Neural progenitor cell (in vitro differentiated cells): ENCODE measurements at regions not wholly inside any gene's neighbourhood (a gene's known extent, or its start where the extent isn't known, plus 50 kb on each side); places are given as distances from the start of the nearest gene placed in this dataset.
"Not testable (repeated sequence)": the region's sequence is repeated elsewhere in the genome, so short reads cannot be mapped to it uniquely, and the experiment has no call there.

Source experiments
- DNase-seq: peaks from one replicate; pipeline ENCODE4 v3.0.0-alpha.2; 2016; ENCODE audit warnings: low spot score
- H2AFZ ChIP-seq: fragments of 200-600 bp; sonication (generic); replicated peaks from 2 replicates; pipeline ENCODE4 v1.6.1; 2016; ENCODE audit warnings: antibody characterized with exemption
- H3F3A ChIP-seq: fragments of 200-600 bp; sonication (generic); 2 replicates; pipeline ENCODE4 v1.6.1; 2016; ENCODE audit warnings: antibody characterized with exemption, low read depth
- H3K27ac ChIP-seq: fragments of 200-600 bp; sonication (generic); 2 replicates; pipeline ENCODE4 v1.5.1; 2016; ENCODE audit warnings: mild to moderate bottlenecking
- H3K27me3 ChIP-seq: fragments of 200-600 bp; sonication (generic); 2 replicates; pipeline ENCODE4 v1.6.1; 2016; ENCODE audit warnings: mild to moderate bottlenecking, moderate library complexity
- H3K36me3 ChIP-seq: fragments of 200-600 bp; sonication (generic); 2 replicates; pipeline ENCODE4 v1.5.1; 2016
- H3K4me1 ChIP-seq: fragments of 200-600 bp; sonication (generic); 2 replicates; pipeline ENCODE4 v1.6.1; 2016; ENCODE audit warnings: mixed run types
- H3K4me2 ChIP-seq: fragments of 200-600 bp; sonication (generic); 2 replicates; pipeline ENCODE4 v1.6.1; 2016
- H3K4me3 ChIP-seq: fragments of 200-600 bp; sonication (generic); 2 replicates; pipeline ENCODE4 v1.5.1; 2016
- H3K79me2 ChIP-seq: fragments of 200-600 bp; sonication (generic); 2 replicates; pipeline ENCODE4 v1.6.1; 2016; ENCODE audit warnings: low read depth
- H3K9ac ChIP-seq: fragments of 200-600 bp; sonication (generic); 2 replicates; pipeline ENCODE4 v1.6.1; 2016
- H3K9me3 ChIP-seq: fragments of 200-600 bp; sonication (generic); 2 replicates; pipeline ENCODE4 v1.5.1; 2016; ENCODE audit warnings: low read depth
- H4K20me1 ChIP-seq: fragments of 200-600 bp; sonication (generic); 2 replicates; pipeline ENCODE4 v1.6.1; 2016; ENCODE audit warnings: low read depth
- H3K27ac Mint-ChIP-seq: 3 replicates; pipeline ENCODE4 v1.8.0; 2021; ENCODE audit warnings: mixed read lengths
- H3K27me3 Mint-ChIP-seq: 2 replicates; pipeline ENCODE4 v1.8.0; 2022; ENCODE audit warnings: low read depth, mild to moderate bottlenecking, inconsistent platforms, moderate library complexity, mixed read lengths; ENCODE audit not compliant: insufficient read depth
- H3K36me3 Mint-ChIP-seq: 3 replicates; pipeline ENCODE4 v1.8.0; 2021; ENCODE audit warnings: mixed read lengths
- H3K4me1 Mint-ChIP-seq: 3 replicates; pipeline ENCODE4 v1.8.0; 2021; ENCODE audit warnings: mixed read lengths
- H3K4me3 Mint-ChIP-seq: 3 replicates; pipeline ENCODE4 v1.8.0; 2021; ENCODE audit warnings: mild to moderate bottlenecking, moderate library complexity, mixed read lengths
- H3K9me3 Mint-ChIP-seq: 3 replicates; pipeline ENCODE4 v1.8.0; 2020; ENCODE audit warnings: mixed read lengths
- CTCF ChIP-seq: fragments of 200-600 bp; sonication (generic); IDR thresholded peaks from 2 replicates; pipeline ENCODE4 v1.5.1; 2017; ENCODE audit warnings: antibody characterized with exemption, mild to moderate bottlenecking
- EZH2 ChIP-seq: fragments of 200-600 bp; sonication (generic); IDR thresholded peaks from 2 replicates; pipeline ENCODE4 v1.6.1; 2017; ENCODE audit warnings: antibody characterized with exemption, mild to moderate bottlenecking, moderate library complexity
- EZH2phosphoT487 ChIP-seq: fragments of 200-600 bp; sonication (generic); IDR thresholded peaks from 2 replicates; pipeline ENCODE4 v1.6.1; 2017; ENCODE audit warnings: antibody characterized with exemption

GRCh38 chr6:48610846-48611245 lies 499.8 kb upstream of the PTCHD4 start:
- Histone ChIP-seq H4K20me1 (no peaks in the 10 kb centered on the region), H3K9ac (no peak overlapping the region), H2AFZ (no peak overlapping the region), H3F3A (no peaks in the 10 kb centered on the region), H3K4me3 (no peak overlapping the region), H3K9me3 (no peaks in the 10 kb centered on the region), H3K4me1 (no peaks in the 10 kb centered on the region), H3K36me3 (no peaks in the 10 kb centered on the region), H3K79me2 (no peaks in the 10 kb centered on the region), H3K27me3 (no peaks in the 10 kb centered on the region), H3K27ac (no peak overlapping the region), H3K4me2 (no peak overlapping the region)
- Mint-ChIP-seq H3K4me3 (no peak overlapping the region), H3K36me3 (no peaks in the 10 kb centered on the region), H3K9me3 (no peaks in the 10 kb centered on the region), H3K27me3 (no peaks in the 10 kb centered on the region), H3K27ac (no peak overlapping the region), H3K4me1 (no peaks in the 10 kb centered on the region)
- no peak for DNase-seq
- TF ChIP-seq EZH2phosphoT487 (no peak), EZH2 (no peak), CTCF (no peak)

GRCh38 chr6:48606618-48607017 lies 495.6 kb upstream of the PTCHD4 start:
- Histone ChIP-seq H3K9ac (no peak overlapping the region), H4K20me1 (no peaks in the 10 kb centered on the region), H3K36me3 (no peaks in the 10 kb centered on the region), H3K4me2 (no peak overlapping the region), H3K79me2 (no peaks in the 10 kb centered on the region), H3K27me3 (no peaks in the 10 kb centered on the region), H3F3A (no peaks in the 10 kb centered on the region), H3K27ac (no peak overlapping the region), H3K9me3 (no peaks in the 10 kb centered on the region), H3K4me1 (no peaks in the 10 kb centered on the region), H2AFZ (no peak overlapping the region), H3K4me3 (no peak overlapping the region)
- Mint-ChIP-seq H3K27me3 (no peaks in the 10 kb centered on the region), H3K4me3 (no peak overlapping the region), H3K9me3 (no peaks in the 10 kb centered on the region), H3K4me1 (no peaks in the 10 kb centered on the region), H3K27ac (no peak overlapping the region), H3K36me3 (no peaks in the 10 kb centered on the region)
- no peak for DNase-seq
- TF ChIP-seq CTCF, result no peak
- TF ChIP-seq EZH2phosphoT487, result no peak
- TF ChIP-seq EZH2, result no peak

- Histone ChIP-seq H4K20me1 (no peaks in the 10 kb centered on the region), H3K4me3 (no peak overlapping the region), H3K27me3 (no peaks in the 10 kb centered on the region), H2AFZ (no peak overlapping the region), H3F3A (no peaks in the 10 kb centered on the region), H3K9ac (no peak overlapping the region), H3K36me3 (no peaks in the 10 kb centered on the region), H3K27ac (no peak overlapping the region), H3K9me3 (no peaks in the 10 kb centered on the region), H3K4me2 (no peak overlapping the region), H3K4me1 (no peaks in the 10 kb centered on the region), H3K79me2 (no peaks in the 10 kb centered on the region)
- Mint-ChIP-seq H3K27me3 (no peaks in the 10 kb centered on the region), H3K4me1 (no peaks in the 10 kb centered on the region), H3K9me3 (no peaks in the 10 kb centered on the region), H3K4me3 (no peak overlapping the region), H3K36me3 (no peaks in the 10 kb centered on the region), H3K27ac (no peak overlapping the region)
- TF ChIP-seq CTCF (no peak), EZH2phosphoT487 (no peak), EZH2 (no peak)
- DNase-seq, result no peak
These were observed 487.0 kb upstream of the PTCHD4 start for GRCh38 chr6:48597951-48598350.

- H3K4me3 Mint-ChIP-seq, result no peak overlapping the region
These were observed 485.8 kb upstream of the PTCHD4 start for GRCh38 chr6:48596830-48597229.

GRCh38 chr6:48591158-48591557 lies 480.2 kb upstream of the PTCHD4 start:
- not testable (repeated sequence) for H3K27ac ChIP-seq, H3K4me1 ChIP-seq, H3K4me2 ChIP-seq, H3K9ac ChIP-seq, H3K9me3 Mint-ChIP-seq, H4K20me1 ChIP-seq, H3K4me1 Mint-ChIP-seq, H3K36me3 ChIP-seq, H2AFZ ChIP-seq, DNase-seq, H3K27me3 ChIP-seq, H3K79me2 ChIP-seq, H3K9me3 ChIP-seq, H3F3A ChIP-seq, H3K36me3 Mint-ChIP-seq, H3K27ac Mint-ChIP-seq, H3K27me3 Mint-ChIP-seq, H3K4me3 Mint-ChIP-seq, H3K4me3 ChIP-seq

More at GRCh38 chr6:48596830-48597229, 485.8 kb upstream of the PTCHD4 start:
- no peaks in the 10 kb centered on the region for H4K20me1 ChIP-seq
- no peak overlapping the region for H3K4me2 ChIP-seq
- Mint-ChIP-seq H3K4me1 (no peaks in the 10 kb centered on the region), H3K9me3 (peaks cover 2% of the 10 kb centered on the region), H3K27me3 (no peaks in the 10 kb centered on the region), H3K36me3 (no peaks in the 10 kb centered on the region), H3K27ac (no peak overlapping the region)
- no peak for TF ChIP-seq EZH2
- no peak for TF ChIP-seq EZH2phosphoT487
- TF ChIP-seq CTCF, result no peak
- H3K9me3 ChIP-seq, result no peaks in the 10 kb centered on the region
- H3K79me2 ChIP-seq, result no peaks in the 10 kb centered on the region
- no peaks in the 10 kb centered on the region for H3F3A ChIP-seq
- no peak overlapping the region for H2AFZ ChIP-seq
- H3K27ac ChIP-seq, result no peak overlapping the region
- DNase-seq, result no peak
- no peaks in the 10 kb centered on the region for H3K4me1 ChIP-seq
- H3K4me3 ChIP-seq, result no peak overlapping the region
- H3K9ac ChIP-seq, result no peak overlapping the region
- H3K27me3 ChIP-seq, result no peaks in the 10 kb centered on the region
- no peaks in the 10 kb centered on the region for H3K36me3 ChIP-seq
